ENCODE measurements at regions not wholly inside any gene's neighbourhood (a gene's known extent, or its start where the extent isn't known, plus 50 kb on each side); places are given as distances from the start of the nearest gene placed in this dataset.

- H3K36me3 ChIP-seq, result no peaks in the 10 kb centered on the region
- no peaks in the 10 kb centered on the region for H3K4me1 ChIP-seq
- no peaks in the 10 kb centered on the region for H3K9me3 ChIP-seq
- DNase-seq, result no peak
- TF ChIP-seq EP300 (IDR thresholded peaks at IDR 0.05), result no peak
- TF ChIP-seq POLR2AphosphoS5 (IDR thresholded peaks at IDR 0.05), result no peak
- no peak for TF ChIP-seq POLR2A (IDR thresholded peaks at IDR 0.05)
- TF ChIP-seq CTCF (IDR thresholded peaks at IDR 0.05), result no peak
- no peak overlapping the region for H3K27ac ChIP-seq
- 24 to 31% methylated on average over 2 of the region's 2 CpGs for WGBS, 2 donors
- ATAC-seq (ENCODE audit: low FRiP score in 2 of 2), result no peak
- H3K4me3 ChIP-seq, result no peak overlapping the region
- H3K27me3 ChIP-seq, result no peaks in the 10 kb centered on the region
Measured at GRCh38 chr3:88611826-88612326, 462.1 kb downstream of the C3orf38 start.

GRCh38 chr3:88616413-88616812 is 466.7 kb downstream of the C3orf38 start:
- DNase-seq (no peak), ATAC-seq (ENCODE audit: low FRiP score in 2 of 2) (no peak)
- 46 to 72% methylated on average over 1 of the region's 1 CpG for WGBS, 2 donors
- TF ChIP-seq EP300 (IDR thresholded peaks at IDR 0.05) (no peak), CTCF (IDR thresholded peaks at IDR 0.05) (no peak), POLR2AphosphoS5 (IDR thresholded peaks at IDR 0.05) (no peak), POLR2A (IDR thresholded peaks at IDR 0.05) (no peak)
- H3K4me1 ChIP-seq, result no peaks in the 10 kb centered on the region
- no peaks in the 10 kb centered on the region for H3K9me3 ChIP-seq
- H3K27ac ChIP-seq, result no peak overlapping the region
- H3K4me3 ChIP-seq, result no peak overlapping the region
- no peaks in the 10 kb centered on the region for H3K27me3 ChIP-seq
- H3K36me3 ChIP-seq, result no peaks in the 10 kb centered on the region

DNA sequence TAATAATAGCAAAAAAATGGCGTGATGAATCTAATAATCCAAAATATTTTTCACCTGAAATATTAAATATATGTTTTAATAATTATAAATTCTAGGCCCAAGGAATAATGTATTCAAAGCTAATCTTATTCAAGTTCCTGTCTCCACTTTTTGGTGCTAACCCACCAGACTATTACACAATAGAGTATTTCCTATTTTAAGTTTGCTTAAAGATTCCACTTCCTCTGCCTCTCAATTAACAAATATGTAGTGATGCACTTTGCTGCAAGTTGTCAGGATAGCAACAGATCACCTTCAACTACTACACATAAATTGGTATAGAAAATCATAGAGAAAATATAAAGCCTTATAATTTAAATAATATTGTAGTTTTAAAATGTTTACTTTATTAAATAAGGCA is 467.5 kb downstream of the C3orf38 start:
- no peak overlapping the region for H3K27ac ChIP-seq
- H3K4me3 ChIP-seq, result no peak overlapping the region
- H3K4me1 ChIP-seq, result no peaks in the 10 kb centered on the region
- TF ChIP-seq EP300 (IDR thresholded peaks at IDR 0.05), result no peak
- TF ChIP-seq POLR2A (IDR thresholded peaks at IDR 0.05), result no peak
- TF ChIP-seq POLR2AphosphoS5 (IDR thresholded peaks at IDR 0.05), result no peak
- no peak for TF ChIP-seq CTCF (IDR thresholded peaks at IDR 0.05)
- H3K36me3 ChIP-seq, result no peaks in the 10 kb centered on the region
- no peaks in the 10 kb centered on the region for H3K9me3 ChIP-seq
- 88 to 91% methylated on average over 1 of the region's 1 CpG for WGBS, 2 donors
- H3K27me3 ChIP-seq, result no peaks in the 10 kb centered on the region
- DNase-seq (no peak), ATAC-seq (ENCODE audit: low FRiP score in 2 of 2) (no peak)

DNA sequence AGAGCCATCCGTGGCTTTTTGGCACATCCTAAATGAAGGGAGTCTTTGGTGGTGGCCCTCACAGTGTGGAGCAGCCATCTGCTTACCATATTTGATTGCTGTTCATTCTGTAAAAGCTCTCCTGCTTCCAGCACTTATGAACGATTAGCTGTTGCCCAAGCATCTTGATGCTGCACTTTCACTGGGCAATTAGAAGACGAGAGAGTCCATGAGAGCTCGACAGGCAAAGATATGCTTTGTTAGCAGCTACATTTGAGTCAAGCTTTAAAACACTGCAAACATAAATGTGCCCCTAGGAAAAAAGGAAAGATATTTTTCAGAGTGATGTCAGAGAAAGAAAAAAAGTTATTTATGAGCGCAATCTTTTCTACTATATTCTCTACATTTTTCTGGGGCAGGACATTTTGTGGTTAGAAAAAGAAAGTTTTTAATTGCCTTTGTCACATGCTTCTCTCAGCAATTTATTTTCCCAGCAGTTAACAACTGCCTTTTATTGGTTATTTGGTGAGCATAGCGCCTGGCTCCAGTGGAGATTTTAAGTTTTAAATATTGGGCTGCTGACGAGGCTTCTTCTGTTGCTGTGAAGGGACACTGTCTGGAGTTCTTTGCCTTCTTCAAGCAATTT is 468.4 kb downstream of the C3orf38 start:
- Histone ChIP-seq H3K27me3 (no peaks in the 10 kb centered on the region), H3K27ac (no peak overlapping the region), H3K9me3 (no peaks in the 10 kb centered on the region), H3K4me3 (no peak overlapping the region), H3K36me3 (no peaks in the 10 kb centered on the region), H3K4me1 (no peaks in the 10 kb centered on the region)
- no peak for DNase-seq
- 73 to 77% methylated on average over 7 of the region's 7 CpGs for WGBS, 2 donors
- no peak for ATAC-seq (ENCODE audit: low FRiP score in 2 of 2)
- TF ChIP-seq POLR2AphosphoS5 (IDR thresholded peaks at IDR 0.05) (no peak), EP300 (IDR thresholded peaks at IDR 0.05) (no peak), POLR2A (IDR thresholded peaks at IDR 0.05) (no peak), CTCF (IDR thresholded peaks at IDR 0.05) (no peak)

- DNase-seq, result no peak
- Histone ChIP-seq H3K4me3 (no peak overlapping the region), H3K4me1 (no peaks in the 10 kb centered on the region)
Measured at GRCh38 chr3:88621586-88621985, 471.8 kb downstream of the C3orf38 start.

More at GRCh38 chr3:88621586-88621985, 471.8 kb downstream of the C3orf38 start:
- ATAC-seq (ENCODE audit: low FRiP score in 2 of 2), result no peak
- no peaks in the 10 kb centered on the region for H3K36me3 ChIP-seq
- no peaks in the 10 kb centered on the region for H3K27me3 ChIP-seq
- TF ChIP-seq CTCF (IDR thresholded peaks at IDR 0.05) (no peak), EP300 (IDR thresholded peaks at IDR 0.05) (no peak)
- no peak overlapping the region for H3K27ac ChIP-seq
- H3K9me3 ChIP-seq, result no peaks in the 10 kb centered on the region
- WGBS, 2 donors, result 65 to 75% methylated on average over 2 of the region's 2 CpGs

All from upper lobe of left lung (tissue), 6 donors.